ENCODE measurements at regions not wholly inside any gene's neighbourhood (a gene's known extent, or its start where the extent isn't known, plus 50 kb on each side); places are given as distances from the start of the nearest gene placed in this dataset.
A peak's percentile ranks its signal among the peaks of the same experiment; 100 is the strongest.
"Not testable (repeated sequence)": the region's sequence is repeated elsewhere in the genome, so short reads cannot be mapped to it uniquely, and the experiment has no call there.

- no peak for DNase-seq
Measured at GRCh38 chr2:124967325-124967724, 942.2 kb downstream of the CNTNAP5 start.

GRCh38 chr2:124970030-124970429 is 944.9 kb downstream of the CNTNAP5 start:
- DNase-seq: peak; percentile 67

DNA sequence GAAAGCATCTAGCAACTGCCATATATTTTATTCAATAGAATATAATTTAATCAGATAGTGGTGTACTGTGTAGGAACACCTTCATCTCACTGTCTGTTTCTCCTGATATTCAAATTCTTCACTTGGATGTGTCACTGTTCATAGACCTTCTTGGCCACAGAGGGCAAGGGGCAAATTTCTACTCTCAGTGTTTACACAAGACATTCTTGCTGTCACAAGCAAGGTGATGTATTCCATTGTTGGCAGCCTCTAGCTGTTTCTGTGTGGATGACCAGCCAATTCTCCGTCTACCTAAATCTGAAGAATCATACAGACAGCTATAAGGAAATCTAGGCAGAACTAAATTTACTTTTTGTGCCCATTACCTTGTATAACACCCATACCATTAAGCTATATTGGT is 948.3 kb downstream of the CNTNAP5 start:
- no peak for DNase-seq

- no peak for DNase-seq
Measured at GRCh38 chr2:124975224-124975623, 950.1 kb downstream of the CNTNAP5 start.

DNA sequence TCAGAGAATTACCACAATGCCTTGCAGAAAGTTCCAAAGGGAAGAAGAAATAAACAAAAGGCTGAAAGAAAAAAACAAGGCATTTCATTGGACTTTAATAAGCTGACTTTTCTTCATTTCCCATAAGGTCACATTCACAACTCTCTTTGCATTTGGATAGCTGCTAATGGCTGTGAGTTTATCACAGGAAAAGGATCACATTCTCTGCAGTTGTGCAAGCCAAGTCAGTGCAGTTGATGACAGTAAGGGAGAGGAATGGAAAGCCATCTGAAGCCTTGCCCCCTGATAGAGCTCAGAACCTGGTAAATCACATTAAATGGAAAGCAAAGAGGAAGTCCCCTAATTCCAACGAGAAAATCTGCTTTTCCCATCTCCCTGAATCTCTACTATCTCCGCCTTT is 950.6 kb downstream of the CNTNAP5 start:
- no peak for DNase-seq

GRCh38 chr2:124978597-124978996 is 953.5 kb downstream of the CNTNAP5 start:
- no peak for DNase-seq

- no peak for DNase-seq
Measured at GRCh38 chr2:124983595-124983994, 958.5 kb downstream of the CNTNAP5 start.

DNA sequence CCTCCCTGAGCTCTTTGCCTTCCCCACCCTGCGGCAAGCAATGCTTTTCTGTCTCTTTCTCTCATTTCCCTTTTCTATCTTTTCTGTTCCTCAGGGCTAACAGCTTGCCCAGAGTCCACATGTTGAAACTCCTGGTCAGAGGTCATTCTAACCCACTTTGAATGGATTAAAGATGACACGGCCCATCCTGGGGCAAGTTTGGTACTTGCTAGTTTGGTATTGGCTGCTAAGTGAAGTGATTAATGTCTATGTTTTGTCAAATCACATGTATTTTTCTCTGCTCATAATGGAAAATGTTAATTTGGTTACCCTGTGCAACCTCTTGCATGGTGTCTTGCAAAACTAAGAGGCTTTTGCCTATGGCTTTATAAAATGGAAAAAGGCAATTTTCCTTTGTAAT is 960.2 kb downstream of the CNTNAP5 start:
- DNase-seq: no peak

GRCh38 chr2:124986136-124986535 is 961.0 kb downstream of the CNTNAP5 start:
- DNase-seq: no peak

GRCh38 chr2:124986870-124987269 is 961.8 kb downstream of the CNTNAP5 start:
- not testable (repeated sequence) for DNase-seq

DNA sequence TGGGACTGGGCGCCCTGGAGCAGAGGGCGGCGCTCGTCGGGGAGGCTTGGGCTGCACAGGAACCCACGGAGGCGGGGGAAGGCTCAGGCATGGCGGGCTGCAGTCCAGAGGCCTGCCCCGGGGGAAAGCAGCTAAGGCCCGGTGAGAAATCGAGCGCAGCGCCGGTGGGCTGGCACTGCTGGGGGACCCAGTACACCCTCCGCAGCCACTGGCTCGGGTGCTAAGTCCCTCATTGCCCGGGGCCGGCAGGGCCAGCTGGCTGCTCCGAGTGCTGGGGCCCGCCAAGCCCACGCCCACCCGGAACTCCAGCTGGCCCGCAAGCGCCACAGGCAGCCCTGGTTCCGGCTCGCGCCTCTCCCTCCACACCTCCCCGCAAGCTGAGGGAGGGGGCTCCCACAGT is 962.3 kb downstream of the CNTNAP5 start:
- DNase-seq: not testable (repeated sequence)

- no peak for DNase-seq
Measured at GRCh38 chr2:124988111-124988510, 963.0 kb downstream of the CNTNAP5 start.

DNA sequence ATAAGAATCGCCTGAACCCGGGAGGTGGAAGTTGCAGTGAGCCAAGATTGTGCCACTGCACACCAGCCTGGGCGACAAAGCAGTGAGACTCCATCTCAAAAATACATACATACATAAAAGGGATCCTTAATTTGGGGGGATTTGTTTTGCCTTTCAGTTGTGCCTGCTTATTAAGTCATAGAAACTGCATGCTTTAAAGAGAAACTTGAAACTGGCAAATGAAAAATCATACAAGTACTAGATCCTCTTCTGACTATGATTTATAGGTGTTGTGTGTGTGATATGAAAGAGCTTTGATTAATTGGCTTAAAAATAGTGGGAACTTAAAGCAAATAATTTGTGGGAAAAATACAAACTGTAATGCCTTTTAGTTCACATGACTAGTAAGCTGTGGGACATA is 963.7 kb downstream of the CNTNAP5 start:
- no peak for DNase-seq

- no peak for DNase-seq
Measured at GRCh38 chr2:124993809-124994208, 968.7 kb downstream of the CNTNAP5 start.

- DNase-seq: no peak
Measured at GRCh38 chr2:124995185-124995912, 970.3 kb downstream of the CNTNAP5 start.

DNA sequence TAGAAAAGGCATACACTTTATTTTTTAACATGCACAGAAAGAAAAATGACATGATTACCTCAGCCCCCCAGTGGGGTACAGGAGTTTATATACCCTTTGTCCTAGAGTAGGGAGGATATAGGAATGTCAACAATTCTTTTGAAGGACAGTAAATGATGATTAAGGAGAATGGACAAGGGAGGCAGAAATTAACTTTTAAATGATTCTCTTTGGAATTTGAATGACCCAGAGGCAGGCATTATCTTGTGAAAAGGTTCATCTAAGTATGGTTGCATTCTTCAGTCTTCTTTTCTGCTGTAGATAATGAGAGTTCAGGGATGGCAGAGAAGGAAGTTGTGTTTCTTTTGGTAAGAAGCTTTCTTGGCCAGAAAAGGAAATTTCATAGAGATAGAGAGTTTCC is 971.3 kb downstream of the CNTNAP5 start:
- no peak for DNase-seq

GRCh38 chr2:124999906-125000305 is 974.8 kb downstream of the CNTNAP5 start:
- no peak for DNase-seq

DNA sequence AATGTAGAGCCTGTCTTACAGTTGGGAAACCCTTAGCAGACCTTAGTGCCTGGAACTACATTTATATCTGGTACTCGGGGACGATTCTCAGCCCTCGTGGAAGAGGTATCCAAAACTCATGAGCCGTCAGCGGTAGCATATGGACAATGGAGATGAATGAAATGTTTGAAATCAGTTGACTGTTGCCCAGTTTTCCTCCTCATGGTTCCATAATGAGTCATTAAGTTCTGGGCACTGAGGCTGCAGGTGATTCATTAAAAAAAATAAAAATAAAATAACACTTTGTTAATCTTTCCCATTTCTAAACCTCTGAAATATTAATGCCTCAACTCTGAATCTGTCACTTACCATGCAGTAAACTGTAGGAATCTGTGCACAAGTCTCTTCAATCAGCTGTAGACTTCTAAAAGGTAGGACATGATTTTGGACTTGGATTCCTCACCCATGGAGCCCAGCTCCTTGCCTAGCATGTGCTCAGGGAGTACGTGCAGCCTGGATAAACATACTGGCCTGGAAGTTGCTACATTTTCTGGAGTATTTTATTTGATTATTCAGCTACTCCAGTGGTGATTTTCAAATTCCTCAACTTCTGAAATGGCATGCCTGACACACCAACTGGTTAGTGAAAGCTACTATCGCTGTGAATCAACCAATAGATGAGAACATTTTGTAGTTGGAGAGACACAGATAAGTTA is 979.2 kb downstream of the CNTNAP5 start:
- no peak for DNase-seq

DNA sequence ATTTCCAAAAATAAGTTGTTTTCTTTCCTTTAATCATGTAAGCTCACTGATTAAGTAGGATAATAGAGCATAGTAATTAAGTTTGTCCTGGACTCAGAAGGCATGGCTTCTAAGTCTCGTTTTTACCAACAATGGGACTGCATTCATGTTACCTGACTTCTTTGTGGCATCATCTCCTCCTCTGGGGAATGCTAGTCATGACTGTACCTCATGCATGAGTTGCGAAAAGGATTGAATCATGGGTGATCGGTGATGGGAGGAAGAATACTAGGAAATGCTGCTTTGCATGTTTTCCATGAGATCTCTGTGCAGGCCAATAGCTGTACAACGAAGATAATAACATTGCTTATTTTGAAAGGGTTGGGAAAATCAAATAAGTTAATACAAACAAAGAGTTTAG is 981.6 kb downstream of the CNTNAP5 start:
- no peak for DNase-seq

GRCh38 chr2:125028721-125029120 is 1003.6 kb downstream of the CNTNAP5 start:
- DNase-seq: not testable (repeated sequence)

- no peak for DNase-seq
Measured at GRCh38 chr2:125033871-125034270, 1008.8 kb downstream of the CNTNAP5 start.

GRCh38 chr2:125037135-125037653 is 1012.1 kb downstream of the CNTNAP5 start:
- DNase-seq: no peak

DNA sequence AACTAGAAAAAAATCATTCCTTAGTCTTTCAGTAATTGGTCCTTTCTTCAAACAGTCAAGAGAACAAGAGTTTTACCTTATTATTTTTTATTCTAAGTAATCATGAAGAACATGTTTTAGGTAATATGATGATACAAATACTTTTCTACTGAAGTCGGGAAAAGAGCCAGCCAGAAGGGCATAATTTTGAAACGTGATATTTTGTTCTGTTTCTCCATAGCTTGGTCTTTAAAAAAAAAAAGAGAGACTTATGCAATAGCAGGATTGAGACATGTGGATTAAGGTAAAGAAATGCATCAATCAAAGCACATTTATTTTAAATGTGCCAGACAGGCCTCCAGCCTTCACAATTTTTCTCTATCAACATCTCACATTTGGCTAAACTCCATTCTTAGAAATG is 1016.8 kb downstream of the CNTNAP5 start:
- peak; percentile 70 for DNase-seq

DNA sequence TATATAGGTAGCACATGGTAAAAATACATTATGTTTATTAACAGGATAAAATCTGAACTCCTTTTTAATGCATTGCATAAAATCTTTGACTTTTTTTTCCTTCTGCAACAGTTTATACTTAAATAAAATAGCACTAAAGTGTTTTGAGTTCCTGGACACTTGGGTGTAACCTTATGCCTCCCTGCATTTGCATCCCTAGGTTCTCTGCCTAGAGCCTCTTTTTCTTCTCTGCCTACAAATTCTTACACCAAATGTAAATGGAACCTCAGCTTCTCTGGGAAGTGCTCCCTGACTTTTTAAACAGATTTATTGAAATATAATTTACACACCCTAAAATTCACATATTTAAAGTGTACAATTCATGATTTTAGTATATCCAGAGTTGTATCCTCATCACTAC is 1017.6 kb downstream of the CNTNAP5 start:
- DNase-seq: no peak

All from NCI-H2171 treated with DMSO at 0.1 percent for 48 hours (cell line).